A549 (cell line): ENCODE measurements at regions not wholly inside any gene's neighbourhood (a gene's known extent, or its start where the extent isn't known, plus 50 kb on each side); places are given as distances from the start of the nearest gene placed in this dataset.
A peak's percentile ranks its signal among the peaks of the same experiment; 100 is the strongest.

Source experiments
- ATAC-seq, 2 experiments: fragments of 200-7000 bp in 1 of 2; fragments of >200 bp in 1 of 2; cut with Nextera tagmentation in 1 of 2; cut with Tn5 transposase in 1 of 2; 3 replicates each; pipeline versions ENCODE4 v1.8.0 to v1.9.1; 2018 to 2020; ENCODE audit warnings: mild to moderate bottlenecking in 1 of 2, moderate library complexity in 1 of 2
- CTCF ChIA-PET: fragments of 300-600 bp; sonication (Branson Sonifier 250); formaldehyde crosslinking; extraction: SDS; loops from one replicate; lab custom pipeline; 2021; ENCODE audit warnings: antibody characterized with exemption, inconsistent platforms; lab: Yijun Ruan, JAX
- POLR2A ChIA-PET: fragments of 350-600 bp; formaldehyde crosslinking; extraction: SDS; loops from one replicate; lab custom pipeline; 2021; ENCODE audit warnings: antibody characterized with exemption, inconsistent platforms; lab: Yijun Ruan, JAX
- DNase-seq, 2 experiments: peaks; one replicate each; pipeline versions ENCODE4 v3.0.0 to v3.0.0-alpha.2; 2011 to 2016; ENCODE audit warnings: low read depth in 1 of 2, low spot score in 1 of 2
- FAIRE-seq: peaks from 2 replicates; lab custom pipeline; 2011; peaks lifted over from hg19 to GRCh38; lab: Jason Lieb, UNC
- H3K27ac ChIP-seq, 2 experiments: fragments of >200 bp; sonication (Bioruptor Twin); formaldehyde crosslinking; 3 replicates each; pipeline ENCODE4 v1.5.1; 2016 to 2017
- H3K4me1 ChIP-seq: fragments of >200 bp; sonication (Bioruptor Twin); formaldehyde crosslinking; 3 replicates; pipeline ENCODE4 v1.6.1; 2016
- H3K4me2 ChIP-seq: fragments of >200 bp; sonication (Bioruptor Twin); formaldehyde crosslinking; 3 replicates; pipeline ENCODE4 v1.6.1; 2016
- H3K4me3 ChIP-seq: fragments of >200 bp; sonication (Bioruptor Twin); formaldehyde crosslinking; 3 replicates; pipeline ENCODE4 v1.5.1; 2016
- H3K9me3 ChIP-seq: fragments of >200 bp; sonication (Bioruptor Twin); formaldehyde crosslinking; 3 replicates; pipeline ENCODE4 v1.6.1; 2016
- CHD2 ChIP-seq: fragments of 150-350 bp; IDR thresholded peaks from 2 replicates; pipeline ENCODE4 v1.6.1; 2014; ENCODE audit warnings: low read length; ENCODE audit not compliant: partially characterized antibody
- EHF ChIP-seq: fragments of 250-450 bp; sonication (Bioruptor Pico); IDR thresholded peaks from 2 replicates; pipeline ENCODE4 v1.5.0; 2020; ENCODE audit warnings: mild to moderate bottlenecking
- FOXS1 ChIP-seq: fragments of 250-450 bp; sonication (Bioruptor Pico); IDR thresholded peaks from 2 replicates; pipeline ENCODE4 v1.5.0; 2020; ENCODE audit warnings: mild to moderate bottlenecking, moderate library complexity
- GATA3 ChIP-seq: IDR thresholded peaks from 2 replicates; pipeline ENCODE4 v1.6.1; 2012; ENCODE audit warnings: borderline replicate concordance
- HOXB13 ChIP-seq: fragments of 250-450 bp; sonication (Bioruptor Pico); IDR thresholded peaks from 2 replicates; pipeline ENCODE4 v1.5.0; 2020; ENCODE audit warnings: low read depth, mild to moderate bottlenecking, moderate library complexity
- MAFK ChIP-seq: fragments of 450-650 bp; IDR thresholded peaks from 2 replicates; pipeline ENCODE4 v1.6.1; 2014; ENCODE audit not compliant: partially characterized antibody
- SREBF2 ChIP-seq: fragments of 450-650 bp; IDR thresholded peaks from 2 replicates; pipeline ENCODE4 v1.6.1; 2014; ENCODE audit warnings: mild to moderate bottlenecking, moderate library complexity
- ZNF302 ChIP-seq: fragments of 250-450 bp; sonication (Bioruptor Pico); IDR thresholded peaks from 2 replicates; pipeline ENCODE4 v1.9.0; 2021; ENCODE audit warnings: inconsistent platforms, mild to moderate bottlenecking, moderate library complexity
- ZSCAN20 ChIP-seq: fragments of 250-450 bp; sonication (Bioruptor Pico); IDR thresholded peaks from 2 replicates; pipeline ENCODE4 v1.8.0; 2022; ENCODE audit warnings: mild to moderate bottlenecking, moderate library complexity
- WGBS: methylation state at CpG from one replicate; pipeline ENCODE4 v1.1.6; 2017; ENCODE audit errors: missing lambda C conversion rate; 5-methylcytosine and 5-hydroxymethylcytosine counted together
- TF ChIP-seq, protein P1 (sequence below): fragments of 250-450 bp; sonication (Bioruptor Pico); IDR thresholded peaks from 2 replicates; pipeline ENCODE4 v1.5.0; 2020; ENCODE audit warnings: low read depth, mild to moderate bottlenecking, moderate library complexity
- TF ChIP-seq, protein P2 (sequence below): fragments of >200 bp; sonication (Bioruptor Twin); formaldehyde crosslinking; IDR thresholded peaks from 2 replicates; pipeline ENCODE4 v1.6.1; 2016
- TF ChIP-seq, protein P3 (sequence below): fragments of 200-600 bp; sonication (generic); IDR thresholded peaks from 2 replicates; pipeline ENCODE4 v1.6.1; 2016; ENCODE audit warnings: antibody characterized with exemption, mild to moderate bottlenecking, moderate library complexity

DNA sequence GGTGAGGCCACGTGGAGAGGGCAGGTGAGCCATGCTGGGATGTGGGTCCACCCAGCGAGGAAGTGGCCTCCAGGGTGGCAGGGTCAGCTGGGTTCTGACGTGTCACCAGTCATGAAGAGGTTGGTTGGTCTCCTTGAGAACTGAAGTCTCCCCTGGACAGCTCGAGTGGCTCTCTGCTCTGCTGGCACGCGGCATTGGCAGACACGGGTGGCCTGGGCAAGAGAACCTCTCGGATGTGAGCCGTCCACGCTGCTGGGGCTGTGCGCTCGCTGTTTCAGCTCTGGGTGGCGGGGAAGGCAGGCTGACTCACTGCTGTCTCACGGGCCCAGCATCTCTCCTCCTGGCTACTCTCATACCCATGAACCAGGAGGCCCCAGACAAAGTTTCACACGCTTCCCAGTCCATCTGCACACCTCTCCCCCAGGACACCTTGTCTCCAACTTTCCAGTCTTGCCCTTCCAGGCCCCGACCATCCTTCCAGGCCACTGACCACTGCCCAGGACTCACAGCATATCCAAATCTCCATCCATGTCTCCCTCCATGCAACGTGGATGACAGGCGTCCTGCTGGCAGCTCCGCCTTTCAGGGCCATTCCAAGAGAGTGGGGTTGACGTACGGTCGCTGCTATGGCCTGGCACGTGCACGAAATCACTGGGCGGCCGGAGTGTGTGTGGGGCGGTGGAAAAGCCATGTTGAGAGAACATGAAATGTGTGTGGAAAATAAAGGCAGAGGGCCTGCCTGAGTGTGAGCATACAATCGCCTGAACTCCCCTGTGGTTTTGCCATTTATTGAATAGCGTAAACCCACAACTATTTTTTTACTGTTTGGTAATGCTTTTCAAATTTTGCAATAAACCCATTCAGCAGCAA, 145.0 kb upstream of the COL5A1 start:
- TF ChIP-seq, protein P1, sequence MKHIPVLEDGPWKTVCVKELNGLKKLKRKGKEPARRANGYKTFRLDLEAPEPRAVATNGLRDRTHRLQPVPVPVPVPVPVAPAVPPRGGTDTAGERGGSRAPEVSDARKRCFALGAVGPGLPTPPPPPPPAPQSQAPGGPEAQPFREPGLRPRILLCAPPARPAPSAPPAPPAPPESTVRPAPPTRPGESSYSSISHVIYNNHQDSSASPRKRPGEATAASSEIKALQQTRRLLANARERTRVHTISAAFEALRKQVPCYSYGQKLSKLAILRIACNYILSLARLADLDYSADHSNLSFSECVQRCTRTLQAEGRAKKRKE (CRISPR knock-in tag): no peak
- TF ChIP-seq HOXB13: no peak
- TF ChIP-seq, protein P2, sequence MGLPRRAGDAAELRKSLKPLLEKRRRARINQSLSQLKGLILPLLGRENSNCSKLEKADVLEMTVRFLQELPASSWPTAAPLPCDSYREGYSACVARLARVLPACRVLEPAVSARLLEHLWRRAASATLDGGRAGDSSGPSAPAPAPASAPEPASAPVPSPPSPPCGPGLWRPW: no peak
- TF ChIP-seq, protein P3, sequence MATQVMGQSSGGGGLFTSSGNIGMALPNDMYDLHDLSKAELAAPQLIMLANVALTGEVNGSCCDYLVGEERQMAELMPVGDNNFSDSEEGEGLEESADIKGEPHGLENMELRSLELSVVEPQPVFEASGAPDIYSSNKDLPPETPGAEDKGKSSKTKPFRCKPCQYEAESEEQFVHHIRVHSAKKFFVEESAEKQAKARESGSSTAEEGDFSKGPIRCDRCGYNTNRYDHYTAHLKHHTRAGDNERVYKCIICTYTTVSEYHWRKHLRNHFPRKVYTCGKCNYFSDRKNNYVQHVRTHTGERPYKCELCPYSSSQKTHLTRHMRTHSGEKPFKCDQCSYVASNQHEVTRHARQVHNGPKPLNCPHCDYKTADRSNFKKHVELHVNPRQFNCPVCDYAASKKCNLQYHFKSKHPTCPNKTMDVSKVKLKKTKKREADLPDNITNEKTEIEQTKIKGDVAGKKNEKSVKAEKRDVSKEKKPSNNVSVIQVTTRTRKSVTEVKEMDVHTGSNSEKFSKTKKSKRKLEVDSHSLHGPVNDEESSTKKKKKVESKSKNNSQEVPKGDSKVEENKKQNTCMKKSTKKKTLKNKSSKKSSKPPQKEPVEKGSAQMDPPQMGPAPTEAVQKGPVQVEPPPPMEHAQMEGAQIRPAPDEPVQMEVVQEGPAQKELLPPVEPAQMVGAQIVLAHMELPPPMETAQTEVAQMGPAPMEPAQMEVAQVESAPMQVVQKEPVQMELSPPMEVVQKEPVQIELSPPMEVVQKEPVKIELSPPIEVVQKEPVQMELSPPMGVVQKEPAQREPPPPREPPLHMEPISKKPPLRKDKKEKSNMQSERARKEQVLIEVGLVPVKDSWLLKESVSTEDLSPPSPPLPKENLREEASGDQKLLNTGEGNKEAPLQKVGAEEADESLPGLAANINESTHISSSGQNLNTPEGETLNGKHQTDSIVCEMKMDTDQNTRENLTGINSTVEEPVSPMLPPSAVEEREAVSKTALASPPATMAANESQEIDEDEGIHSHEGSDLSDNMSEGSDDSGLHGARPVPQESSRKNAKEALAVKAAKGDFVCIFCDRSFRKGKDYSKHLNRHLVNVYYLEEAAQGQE: no peak
- TF ChIP-seq GATA3: no peak
- no peak for TF ChIP-seq ZNF302 (CRISPR knock-in tag)
- H3K9me3 ChIP-seq: peaks cover 8% of the 10 kb centered on the region; the same call in 2 of the 3 replicates
- ChIA-PET POLR2A (no interaction called here), CTCF (interaction anchor here (0.6 to 0.9 kb wide), 2 partner anchors 8 to 87 kb away, joined by 3 read pairs; no protein-coding TSS in a partner anchor)
- ATAC-seq (no peak), FAIRE-seq (no peak), DNase-seq (no peak)
- no peak overlapping the region for H3K4me3 ChIP-seq
- H3K4me2 ChIP-seq: no peak overlapping the region
- no peaks in the 10 kb centered on the region for H3K4me1 ChIP-seq
- WGBS: 74% methylated on average over 29 of the region's 29 CpGs
- no peak overlapping the region for H3K27ac ChIP-seq

DNA sequence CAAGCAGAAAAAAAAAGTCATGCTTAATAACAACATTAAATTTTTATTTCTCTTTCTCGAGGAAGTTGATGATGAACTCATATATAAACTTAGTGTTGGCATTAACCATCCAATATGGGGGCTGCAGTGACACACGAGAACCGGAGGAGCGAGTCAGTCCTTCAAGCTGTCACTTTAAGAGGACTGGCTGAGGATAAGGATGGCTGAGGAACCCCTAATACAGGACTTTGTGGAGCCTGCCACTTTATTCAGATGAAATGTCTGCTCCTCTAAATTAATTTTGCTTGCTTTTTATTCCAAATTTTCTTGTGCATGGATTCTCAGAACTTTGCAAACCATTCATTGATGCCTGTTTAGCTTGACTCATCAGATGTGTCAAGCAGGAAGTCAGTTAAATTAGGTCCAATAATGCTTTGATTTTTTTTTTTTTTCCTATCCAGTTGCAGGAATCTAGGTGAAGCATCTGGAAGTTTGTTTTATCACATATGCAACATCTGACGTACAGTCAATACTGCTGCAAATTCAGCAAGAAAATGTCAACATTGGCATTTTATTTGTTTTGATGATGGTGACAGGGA, 144.2 kb upstream of the COL5A1 start:
- TF ChIP-seq EHF (no peak), MAFK (peak; percentile 44), SREBF2 (no peak), CHD2 (no peak)
- peaks cover 8% of the 10 kb centered on the region; the same call in 2 of the 3 replicates for H3K9me3 ChIP-seq
- no peak overlapping the region for H3K27ac ChIP-seq
- DNase-seq (no peak), ATAC-seq (no peak), FAIRE-seq (no peak)
- peaks cover 4% of the 10 kb centered on the region for H3K4me1 ChIP-seq
- ChIA-PET POLR2A (no interaction called here), CTCF (interaction anchor here (0.9 kb wide), 1 partner anchor 8 kb away, joined by 3 read pairs; no protein-coding TSS in a partner anchor)
- H3K4me2 ChIP-seq: no peak overlapping the region
- no peak overlapping the region for H3K4me3 ChIP-seq
- WGBS: 67% methylated on average over 5 of the region's 5 CpGs

DNA sequence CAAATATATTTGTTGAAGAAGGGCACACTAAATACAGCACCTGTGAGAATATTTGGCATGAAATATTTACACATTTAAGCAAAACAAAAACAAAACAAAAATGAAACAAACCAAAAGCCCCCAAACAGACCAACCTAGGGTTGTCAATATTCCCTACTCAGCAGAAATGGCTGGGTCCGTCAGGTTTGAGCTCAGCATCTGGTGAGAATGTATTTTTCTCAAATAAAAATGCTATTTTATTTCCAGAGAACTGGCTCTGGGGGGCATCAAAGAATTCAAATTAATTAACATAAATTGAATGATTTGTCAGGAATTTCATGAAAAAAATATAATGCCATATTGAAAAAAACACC, 142.8 kb upstream of the COL5A1 start:
- Histone ChIP-seq H3K4me3 (no peak overlapping the region), H3K27ac (no peak overlapping the region), H3K9me3 (peaks cover 8% of the 10 kb centered on the region; the same call in 2 of the 3 replicates), H3K4me1 (peaks cover 19% of the 10 kb centered on the region), H3K4me2 (no peak overlapping the region)
- FAIRE-seq (no peak), DNase-seq (no peak), ATAC-seq (no peak)
- ChIA-PET POLR2A (no interaction called here), CTCF (no interaction called here)
- WGBS: 96% methylated on average over 1 of the region's 1 CpG
- no peak for TF ChIP-seq ZSCAN20 (CRISPR knock-in tag)
- TF ChIP-seq FOXS1 (CRISPR knock-in tag): no peak
- peak; percentile 58 for TF ChIP-seq MAFK
